ENCODE measurements at regions not wholly inside any gene's neighbourhood (a gene's known extent, or its start where the extent isn't known, plus 50 kb on each side); places are given as distances from the start of the nearest gene placed in this dataset.

- TF ChIP-seq CTCF (IDR thresholded peaks at IDR 0.05): no peak
- no peak for TF ChIP-seq POLR2A (IDR thresholded peaks at IDR 0.05)
- no peak overlapping the region for H3K27ac ChIP-seq
- intact Hi-C loops (cut with DNase I): no loop called here
- no peaks in the 10 kb centered on the region for H3K4me1 ChIP-seq
- ATAC-seq: no peak
- no peaks in the 10 kb centered on the region for H3K36me3 ChIP-seq
- no peak for DNase-seq
- peaks cover 0 to 13% (median 0%) of the 10 kb centered on the region in 12 donors for H3K9me3 ChIP-seq
- WGBS, 4 donors: 74 to 81% (median 76%) methylated on average over 5 of the region's 5 CpGs
- H3K4me3 ChIP-seq: no peak overlapping the region
- H3K27me3 ChIP-seq: peaks cover 0 to 14% (median 0%) of the 10 kb centered on the region in 9 donors
Observed at GRCh38 chrX:44451056-44451455, 91.6 kb downstream of the FUNDC1 start.

GRCh38 chrX:44447214-44447613 is 95.4 kb downstream of the FUNDC1 start:
- DNase-seq: no peak
- intact Hi-C loops (cut with DNase I): no loop called here
- WGBS, 4 donors: 56 to 75% (median 64%) methylated on average over 2 of the region's 2 CpGs
- ATAC-seq: no peak
- H3K4me3 ChIP-seq: no peak overlapping the region
- H3K27me3 ChIP-seq: peaks cover 0 to 5% (median 0%) of the 10 kb centered on the region in 9 donors
- no peaks in the 10 kb centered on the region for H3K4me1 ChIP-seq
- H3K27ac ChIP-seq: no peak overlapping the region
- H3K36me3 ChIP-seq: no peaks in the 10 kb centered on the region
- no peak for TF ChIP-seq CTCF (IDR thresholded peaks at IDR 0.05)
- TF ChIP-seq POLR2A (IDR thresholded peaks at IDR 0.05): no peak
- peaks cover 0 to 13% (median 0%) of the 10 kb centered on the region in 12 donors for H3K9me3 ChIP-seq

GRCh38 chrX:44440006-44440405 is 96.5 kb upstream of the EFHC2 start:
- Histone ChIP-seq H3K36me3 (no peaks in the 10 kb centered on the region), H3K27ac (no peak overlapping the region), H3K4me3 (no peak overlapping the region), H3K4me1 (no peaks in the 10 kb centered on the region), H3K9me3 (no peaks in the 10 kb centered on the region), H3K27me3 (no peaks in the 10 kb centered on the region)
- DNase-seq: no peak
- no peak for ATAC-seq
- no peak for TF ChIP-seq CTCF (IDR thresholded peaks at IDR 0.05)
- TF ChIP-seq POLR2A (IDR thresholded peaks at IDR 0.05): no peak
- intact Hi-C loops (cut with DNase I): no loop called here
- WGBS, 4 donors: 10 to 47% (median 29%) methylated on average over 2 of the region's 2 CpGs

GRCh38 chrX:44439242-44439794 is 95.8 kb upstream of the EFHC2 start:
- DNase-seq (no peak), ATAC-seq (no peak)
- intact Hi-C loops (cut with DNase I): no loop called here
- Histone ChIP-seq H3K27me3 (no peaks in the 10 kb centered on the region), H3K9me3 (no peaks in the 10 kb centered on the region), H3K27ac (no peak overlapping the region), H3K4me1 (no peaks in the 10 kb centered on the region), H3K36me3 (no peaks in the 10 kb centered on the region), H3K4me3 (no peak overlapping the region)
- TF ChIP-seq POLR2A (IDR thresholded peaks at IDR 0.05) (no peak), CTCF (IDR thresholded peaks at IDR 0.05) (no peak)
- 68 to 83% (median 75%) methylated on average over 2 of the region's 2 CpGs for WGBS, 4 donors
